BJ (cell line): ENCODE measurements at regions not wholly inside any gene's neighbourhood (a gene's known extent, or its start where the extent isn't known, plus 50 kb on each side); places are given as distances from the start of the nearest gene placed in this dataset.

Experiments used
- CTCF ChIA-PET: fragments of 350-600 bp; formaldehyde crosslinking; extraction: SDS; loops from one replicate; lab custom pipeline; 2021; ENCODE audit warnings: antibody characterized with exemption, inconsistent platforms; lab: Yijun Ruan, JAX
- POLR2A ChIA-PET: fragments of 300-600 bp; sonication (Branson Sonifier 250); formaldehyde crosslinking; extraction: SDS; loops from one replicate; lab custom pipeline; 2021; ENCODE audit warnings: antibody characterized with exemption; lab: Charles Lee
- DNase-seq: peaks from one replicate; pipeline ENCODE4 v3.0.0-alpha.2; 2011; ENCODE audit warnings: low read depth
- H3K27me3 ChIP-seq: 2 replicates; pipeline ENCODE4 v1.6.0; 2011; ENCODE audit warnings: low read length; ENCODE audit not compliant: control insufficient read depth, insufficient read depth
- H3K36me3 ChIP-seq: 2 replicates; pipeline ENCODE4 v1.5.1; 2011; ENCODE audit warnings: low read length; ENCODE audit not compliant: control insufficient read depth, insufficient read depth
- H3K4me3 ChIP-seq: 2 replicates; pipeline ENCODE4 v1.5.1; 2011; ENCODE audit warnings: low read depth, mild to moderate bottlenecking, control low read depth, low read length
- CTCF ChIP-seq: IDR thresholded peaks from 2 replicates; pipeline ENCODE4 v1.5.1; 2011; ENCODE audit warnings: low read depth, mild to moderate bottlenecking, control low read depth, inconsistent platforms, low read length, moderate library complexity; ENCODE audit not compliant: insufficient read depth

- CTCF ChIA-PET = no interaction called here
- no peak for TF ChIP-seq CTCF
- POLR2A ChIA-PET = no interaction called here
- Histone ChIP-seq H3K36me3 (no peaks in the 10 kb centered on the region), H3K27me3 (no peaks in the 10 kb centered on the region), H3K4me3 (no peak overlapping the region)
- DNase-seq = no peak
Observed at GRCh38 chr7:145082366-145083161, 246.7 kb upstream of the TPK1 start.

- Histone ChIP-seq H3K36me3 (no peaks in the 10 kb centered on the region), H3K4me3 (no peak overlapping the region), H3K27me3 (no peaks in the 10 kb centered on the region)
- ChIA-PET POLR2A (no interaction called here), CTCF (no interaction called here)
- no peak for DNase-seq
- no peak for TF ChIP-seq CTCF
Observed at GRCh38 chr7:145065473-145065872, 229.6 kb upstream of the TPK1 start.

- H3K36me3 ChIP-seq = no peaks in the 10 kb centered on the region
- no peaks in the 10 kb centered on the region for H3K27me3 ChIP-seq
- ChIA-PET POLR2A (no interaction called here), CTCF (no interaction called here)
- DNase-seq = no peak
- no peak overlapping the region for H3K4me3 ChIP-seq
- TF ChIP-seq CTCF = no peak
Observed at GRCh38 chr7:145064114-145064513, 228.3 kb upstream of the TPK1 start.

GRCh38 chr7:145053781-145054180 lies 217.9 kb upstream of the TPK1 start:
- DNase-seq = no peak
- Histone ChIP-seq H3K27me3 (no peaks in the 10 kb centered on the region), H3K4me3 (no peak overlapping the region), H3K36me3 (no peaks in the 10 kb centered on the region)
- ChIA-PET CTCF (no interaction called here), POLR2A (no interaction called here)
- no peak for TF ChIP-seq CTCF

- no peak for DNase-seq
- POLR2A ChIA-PET = no interaction called here
- TF ChIP-seq CTCF = no peak
- CTCF ChIA-PET = no interaction called here
- H3K27me3 ChIP-seq = no peaks in the 10 kb centered on the region
- no peaks in the 10 kb centered on the region for H3K36me3 ChIP-seq
- no peak overlapping the region for H3K4me3 ChIP-seq
Observed at GRCh38 chr7:145050415-145050814, 214.6 kb upstream of the TPK1 start.
